ENCODE measurements at regions not wholly inside any gene's neighbourhood (a gene's known extent, or its start where the extent isn't known, plus 50 kb on each side); places are given as distances from the start of the nearest gene placed in this dataset.

DNA sequence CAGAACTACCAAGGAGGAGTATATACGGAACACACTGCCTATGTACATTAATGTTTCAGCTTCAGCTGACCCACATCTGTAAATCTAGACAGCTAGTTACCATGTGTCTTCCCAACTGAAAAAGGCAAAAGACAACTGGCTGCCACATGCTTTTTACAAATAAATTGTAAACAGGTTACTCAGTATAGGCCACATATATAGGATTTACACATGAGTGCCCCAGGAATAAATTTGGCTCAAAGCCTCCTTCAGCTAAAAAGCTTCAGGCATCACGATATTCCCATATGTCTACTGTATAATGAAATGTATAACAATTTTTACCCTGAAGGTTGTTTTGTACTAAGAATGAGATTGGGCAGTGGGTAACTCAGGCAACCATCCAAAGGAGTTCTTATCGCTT, 175.9 kb upstream of the BMP4 start:
- TF ChIP-seq POLR2A (IDR thresholded peaks at IDR 0.05): no peak
- TF ChIP-seq CTCF (IDR thresholded peaks at IDR 0.05): no peak
